ENCODE measurements at regions not wholly inside any gene's neighbourhood (a gene's known extent, or its start where the extent isn't known, plus 50 kb on each side); places are given as distances from the start of the nearest gene placed in this dataset.

GRCh38 chr3:24846286-24846860 lies 351.7 kb upstream of the THRB start:
- DNase-seq, result no peak

GRCh38 chr3:24850245-24850644 lies 355.6 kb upstream of the THRB start:
- no peak for DNase-seq

GRCh38 chr3:24853685-24854490 lies 359.2 kb upstream of the THRB start:
- no peak for DNase-seq

- no peak for DNase-seq
These were observed 360.1 kb upstream of the THRB start for GRCh38 chr3:24854748-24855147.

GRCh38 chr3:24857945-24858344 lies 363.3 kb upstream of the THRB start:
- DNase-seq, result no peak

- no peak for DNase-seq
These were observed 368.6 kb upstream of the THRB start for GRCh38 chr3:24863215-24863614.

GRCh38 chr3:24867783-24868182 lies 373.1 kb upstream of the THRB start:
- DNase-seq, result no peak

- no peak for DNase-seq
These were observed 386.6 kb upstream of the THRB start for GRCh38 chr3:24881239-24881638.

- DNase-seq, result no peak
These were observed 391.9 kb upstream of the THRB start for GRCh38 chr3:24886501-24886900.

GRCh38 chr3:24890012-24890411 lies 395.4 kb upstream of the THRB start:
- DNase-seq, result no peak

GRCh38 chr3:24899373-24899772 lies 404.7 kb upstream of the THRB start:
- DNase-seq, result no peak

- no peak for DNase-seq
These were observed 405.4 kb upstream of the THRB start for GRCh38 chr3:24899901-24900603.

- DNase-seq, result no peak
These were observed 410.6 kb upstream of the THRB start for GRCh38 chr3:24905266-24905665.

GRCh38 chr3:24907106-24907505 lies 412.5 kb upstream of the THRB start:
- no peak for DNase-seq

GRCh38 chr3:24911076-24911475 lies 416.4 kb upstream of the THRB start:
- no peak for DNase-seq

GRCh38 chr3:24915639-24916038 lies 421.0 kb upstream of the THRB start:
- DNase-seq, result no peak

- DNase-seq, result no peak
These were observed 423.3 kb upstream of the THRB start for GRCh38 chr3:24917908-24918307.

- DNase-seq, result no peak
These were observed 428.9 kb upstream of the THRB start for GRCh38 chr3:24923570-24923969.

- DNase-seq, result no peak
These were observed 434.9 kb upstream of the THRB start for GRCh38 chr3:24929521-24929920.

GRCh38 chr3:24933401-24933800 lies 438.8 kb upstream of the THRB start:
- no peak for DNase-seq

GRCh38 chr3:24936574-24936973 lies 441.9 kb upstream of the THRB start:
- DNase-seq, result no peak

- no peak for DNase-seq
These were observed 442.6 kb upstream of the THRB start for GRCh38 chr3:24937228-24937627.

GRCh38 chr3:24937780-24938179 lies 443.1 kb upstream of the THRB start:
- DNase-seq, result no peak

- no peak for DNase-seq
These were observed 449.3 kb upstream of the THRB start for GRCh38 chr3:24943961-24944360.

All from CD4-positive, alpha-beta T cell treated with Interleukin-1 beta for 1 hour (primary cell).